ENCODE measurements at regions not wholly inside any gene's neighbourhood (a gene's known extent, or its start where the extent isn't known, plus 50 kb on each side); places are given as distances from the start of the nearest gene placed in this dataset.

- no peak for DNase-seq (ENCODE audit: low read depth in 3 of 3)
These were observed 50.1 kb upstream of the ASAP2 start for GRCh38 chr2:9156483-9156882.

DNA sequence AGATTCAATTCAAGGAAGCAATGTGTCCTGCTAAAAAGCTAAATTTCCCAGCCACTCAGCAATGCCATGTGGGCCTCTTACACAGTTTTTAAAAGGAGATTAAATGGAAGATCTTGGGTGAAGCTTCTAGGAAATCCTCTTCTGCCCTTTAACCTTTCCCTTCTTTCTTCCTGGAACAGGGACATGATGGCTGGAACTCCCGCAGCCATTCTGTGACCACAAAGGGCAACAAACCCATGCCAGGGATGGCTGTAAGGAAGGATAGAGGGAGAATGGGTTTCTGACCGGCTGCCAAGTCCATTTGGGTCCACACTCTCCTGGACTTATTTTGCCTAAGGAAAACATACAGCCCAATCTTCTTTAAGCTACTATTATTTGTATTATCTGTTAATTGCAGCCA is 52.6 kb upstream of the ASAP2 start:
- no peak for DNase-seq (ENCODE audit: low read depth in 3 of 3)

DNA sequence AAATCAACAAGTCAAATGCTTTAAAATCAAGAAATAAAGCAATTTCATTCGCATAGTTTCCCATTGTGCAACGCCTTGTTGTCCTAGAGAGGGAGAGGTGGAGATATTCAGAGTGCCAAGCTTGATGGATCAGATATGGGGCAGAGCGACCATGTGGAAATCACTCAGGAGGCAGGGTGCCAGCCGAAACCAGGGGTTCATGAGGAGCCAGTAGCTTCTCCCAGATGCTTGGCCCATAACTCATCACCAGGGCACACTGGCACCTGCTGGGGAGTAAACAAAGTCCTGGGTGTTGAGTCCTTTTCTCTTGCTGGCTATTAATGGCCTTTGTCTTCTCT is 53.0 kb upstream of the ASAP2 start:
- no peak for DNase-seq (ENCODE audit: low read depth in 3 of 3)

GRCh38 chr2:9152975-9153642 is 53.5 kb upstream of the ASAP2 start:
- no peak for DNase-seq (ENCODE audit: low read depth in 3 of 3)

GRCh38 chr2:9150906-9151305 is 55.7 kb upstream of the ASAP2 start:
- DNase-seq (ENCODE audit: low read depth in 3 of 3), result no peak

DNA sequence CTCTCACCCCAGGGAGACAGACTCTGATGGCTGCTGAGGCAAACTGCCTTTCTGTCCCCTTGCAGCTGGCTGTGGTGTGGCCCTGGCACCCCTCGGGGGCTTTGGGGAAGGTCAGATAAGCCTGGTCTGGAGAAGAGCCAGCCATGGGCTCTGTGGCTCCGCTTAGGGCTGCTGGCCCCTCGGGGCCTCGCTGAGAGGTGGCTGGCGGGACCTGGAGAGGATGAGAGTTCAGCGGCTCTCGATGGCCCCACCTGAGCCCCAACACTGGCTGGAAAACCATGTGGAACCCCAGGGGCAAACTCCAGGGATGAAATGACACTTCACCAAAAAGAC is 56.1 kb upstream of the ASAP2 start:
- no peak for DNase-seq (ENCODE audit: low read depth in 3 of 3)

- no peak for DNase-seq (ENCODE audit: low read depth in 3 of 3)
These were observed 56.7 kb upstream of the ASAP2 start for GRCh38 chr2:9149726-9150567.

DNA sequence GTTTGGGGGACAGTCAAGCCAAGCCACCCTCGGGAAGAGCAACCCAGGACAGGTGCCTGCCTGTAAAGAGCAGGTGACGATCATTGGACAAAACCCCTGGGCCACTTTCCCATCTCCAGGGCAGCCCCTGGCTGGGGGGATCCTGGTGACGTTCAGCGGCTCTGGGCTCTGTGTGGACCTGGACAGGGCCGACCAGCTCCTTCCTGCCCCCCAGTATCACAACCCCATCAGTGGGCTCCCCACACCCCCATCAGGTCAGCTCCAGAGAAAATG is 57.3 kb upstream of the ASAP2 start:
- no peak for DNase-seq (ENCODE audit: low read depth in 3 of 3)

DNA sequence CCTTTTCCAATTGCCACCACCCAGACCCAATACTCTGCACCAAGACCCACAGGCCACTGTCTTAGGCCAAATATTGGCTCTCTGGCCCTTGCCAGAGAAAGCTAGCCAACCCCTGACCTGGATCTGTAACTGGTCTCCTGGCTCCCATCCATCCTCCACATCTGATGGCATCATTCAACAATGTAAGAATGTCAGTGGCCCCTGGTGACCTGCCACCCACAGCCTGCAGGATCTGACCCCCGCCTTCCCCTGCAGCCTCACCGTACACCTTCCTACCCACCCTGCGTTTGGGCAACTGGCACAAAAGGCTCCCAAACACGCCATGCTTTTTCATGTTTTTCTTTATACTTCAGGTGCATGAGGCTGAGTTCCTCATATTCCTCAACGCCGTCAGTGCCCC is 60.0 kb upstream of the ASAP2 start:
- DNase-seq (ENCODE audit: low read depth in 3 of 3), result no peak

DNA sequence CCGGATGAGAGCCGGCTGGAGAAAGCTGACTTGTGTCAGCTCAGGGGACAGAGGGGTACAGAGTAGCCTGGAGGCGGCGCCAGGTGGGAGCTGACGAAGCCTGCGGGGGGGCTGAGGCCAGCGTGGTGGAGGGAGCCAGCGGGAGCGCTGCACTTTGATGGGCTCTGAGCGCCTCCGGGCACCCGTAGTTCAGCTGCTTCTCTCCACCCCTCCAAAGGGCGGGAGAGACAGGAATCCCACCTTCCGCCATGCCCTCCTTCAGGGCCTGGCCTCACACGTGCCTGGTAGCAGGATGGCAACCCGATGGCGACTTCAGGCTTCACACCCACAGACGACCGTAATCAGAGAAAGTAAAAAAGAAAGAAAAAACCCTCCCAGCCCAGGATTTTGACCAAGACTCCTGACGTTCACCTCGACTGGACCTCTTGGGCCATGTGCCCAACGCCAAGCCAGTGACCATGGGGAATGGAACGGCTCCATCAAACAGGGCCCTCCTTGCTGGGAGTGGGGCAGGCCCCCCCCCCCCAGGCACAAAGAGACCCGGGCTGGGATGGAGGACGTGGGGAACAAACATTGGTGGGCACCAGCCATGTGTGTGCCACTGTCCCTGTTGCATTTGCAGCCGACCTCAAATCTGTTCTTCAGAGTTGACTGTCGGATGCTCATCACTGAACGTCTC is 60.7 kb upstream of the ASAP2 start:
- no peak for DNase-seq (ENCODE audit: low read depth in 3 of 3)

GRCh38 chr2:9145109-9145751 is 61.4 kb upstream of the ASAP2 start:
- DNase-seq (ENCODE audit: low read depth in 3 of 3), result no peak

GRCh38 chr2:9144617-9145016 is 62.0 kb upstream of the ASAP2 start:
- DNase-seq (ENCODE audit: low read depth in 3 of 3), result no peak

DNA sequence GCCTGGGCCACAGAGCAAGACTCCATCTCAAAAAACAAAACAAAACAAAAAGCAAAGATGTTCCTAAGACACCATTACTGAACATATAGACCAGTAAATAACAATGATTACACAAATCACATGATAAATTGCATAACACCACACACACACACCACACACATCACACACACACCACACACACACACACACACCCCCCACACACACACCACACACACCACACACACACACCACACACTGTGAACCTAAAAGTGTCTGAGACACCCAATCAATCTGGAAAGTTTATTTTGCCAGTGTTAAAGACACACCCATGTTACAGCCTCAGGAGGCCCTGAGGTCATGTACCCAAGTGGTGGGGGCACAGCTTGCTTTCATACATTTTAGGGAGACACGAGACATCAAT is 62.6 kb upstream of the ASAP2 start:
- DNase-seq (ENCODE audit: low read depth in 3 of 3), result no peak

DNA sequence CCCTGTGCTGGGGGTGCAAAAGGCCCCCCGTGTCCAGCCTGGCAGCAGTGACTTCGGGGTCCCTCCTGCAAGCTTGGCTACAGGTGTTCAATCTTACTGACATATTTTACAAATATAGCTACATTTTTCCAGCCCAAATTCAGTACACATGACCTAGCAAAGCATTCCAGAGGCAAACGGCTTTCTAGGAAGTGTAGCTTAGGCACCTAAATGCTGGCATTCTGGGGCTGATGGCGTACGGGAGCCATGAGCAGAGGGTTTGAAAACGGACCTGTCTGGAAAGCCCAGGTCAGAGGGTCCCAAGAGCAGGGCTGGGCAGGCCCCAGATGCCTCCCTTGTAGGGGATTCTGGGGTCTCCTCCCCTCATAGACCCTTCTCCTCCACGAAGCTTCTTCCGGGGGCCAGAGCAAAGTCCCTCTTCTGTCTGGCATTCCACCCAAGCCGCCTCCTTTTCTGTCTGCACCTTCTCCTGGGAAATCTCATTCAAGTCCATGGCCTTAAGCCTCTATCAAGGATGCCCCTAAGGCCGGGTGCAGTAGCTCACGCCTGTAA is 63.3 kb upstream of the ASAP2 start:
- no peak for DNase-seq (ENCODE audit: low read depth in 3 of 3)

- peak; percentile 74 to 78 (median 74) for DNase-seq (ENCODE audit: low read depth in 3 of 3)
These were observed 63.9 kb upstream of the ASAP2 start for GRCh38 chr2:9142551-9143263.

DNA sequence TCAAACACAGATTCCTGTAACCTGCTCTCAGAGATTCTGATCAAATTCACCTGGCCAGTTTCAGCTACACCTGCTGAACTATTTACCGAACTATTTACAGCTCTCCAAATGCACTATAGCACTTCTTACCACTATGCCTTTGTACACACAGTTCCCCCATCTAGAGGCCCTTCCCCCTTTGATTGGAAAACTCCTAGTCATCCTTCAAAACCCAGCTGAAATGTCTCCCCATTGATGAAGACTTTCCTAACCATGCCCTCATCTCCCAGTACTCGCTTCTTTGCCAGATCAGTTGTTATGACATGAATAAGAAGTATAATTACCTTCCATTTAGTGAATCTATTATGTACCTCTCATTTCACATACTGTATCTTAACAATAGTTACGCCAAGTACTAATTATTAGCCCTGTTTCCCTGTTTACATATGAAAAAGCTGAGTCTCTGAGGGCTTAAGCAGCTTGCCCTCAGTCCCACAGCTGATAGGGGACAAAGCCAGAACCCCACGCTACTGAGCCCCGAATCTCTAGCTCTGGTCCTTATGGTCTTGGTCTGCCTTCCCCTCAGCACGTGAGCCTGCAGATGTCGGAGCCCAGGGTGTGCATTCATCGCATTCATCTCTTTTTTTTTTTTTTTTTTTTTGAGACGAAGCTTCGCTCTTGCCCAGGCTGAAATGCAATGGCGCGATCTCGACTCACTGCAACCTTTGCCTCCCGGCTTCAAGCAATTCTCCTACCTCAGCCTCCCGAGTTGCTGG is 64.7 kb upstream of the ASAP2 start:
- no peak for DNase-seq (ENCODE audit: low read depth in 3 of 3)

- no peak for DNase-seq (ENCODE audit: low read depth in 3 of 3)
These were observed 65.4 kb upstream of the ASAP2 start for GRCh38 chr2:9141091-9141667.

DNA sequence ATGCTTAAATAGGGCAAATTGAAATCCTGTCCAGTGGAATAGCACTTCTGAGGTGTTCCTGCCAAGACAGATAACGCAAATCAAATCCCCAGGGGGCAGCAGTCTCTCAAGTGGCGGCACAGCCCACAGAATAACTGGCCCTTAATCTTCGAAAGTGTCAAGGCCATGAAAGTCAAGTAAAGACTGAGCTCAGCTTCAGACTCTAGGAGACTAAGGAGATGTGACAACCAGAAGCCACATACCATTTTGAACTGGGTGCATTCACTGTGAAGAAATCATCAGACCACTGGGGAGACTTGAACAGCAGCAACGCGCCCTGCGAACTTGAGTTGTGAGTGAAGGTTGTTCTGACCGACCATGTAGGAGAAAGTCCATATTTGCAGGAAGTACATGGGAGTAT is 66.0 kb upstream of the ASAP2 start:
- DNase-seq (ENCODE audit: low read depth in 3 of 3), result no peak

GRCh38 chr2:9139491-9140443 is 66.8 kb upstream of the ASAP2 start:
- peak; percentile 46 to 71 (median 55) for DNase-seq (ENCODE audit: low read depth in 3 of 3)

All from stimulated activated CD4-positive, alpha-beta T cell treated with anti-CD3 and anti-CD28 coated beads, TNF-alpha, amount 100 ng/mL, for 48 hours (primary cell).